SK-N-SH (cell line): ENCODE measurements at regions not wholly inside any gene's neighbourhood (a gene's known extent, or its start where the extent isn't known, plus 50 kb on each side); places are given as distances from the start of the nearest gene placed in this dataset.

Source experiments
- CTCF ChIA-PET: fragments of 300-600, 350-600 bp; formaldehyde crosslinking; extraction: SDS; loops from one replicate; lab custom pipeline; 2021; lab: Yijun Ruan, JAX
- POLR2A ChIA-PET: fragments of 350-600 bp; sonication (Branson Sonifier 250); formaldehyde crosslinking; extraction: SDS; loops from one replicate; lab custom pipeline; 2020; ENCODE audit warnings: antibody characterized with exemption, inconsistent platforms; lab: Yijun Ruan, JAX
- DNase-seq: peaks from one replicate; pipeline ENCODE4 v3.0.0; 2012
- H2AFZ ChIP-seq: fragments of 200-600 bp; sonication (generic); 2 replicates; pipeline ENCODE4 v1.8.1; 2016; ENCODE audit warnings: antibody characterized with exemption, mild to moderate bottlenecking, low read depth
- H3F3A ChIP-seq: fragments of 200-600 bp; sonication (generic); replicated peaks from 2 replicates; pipeline ENCODE3; 2016; ENCODE audit warnings: antibody characterized with exemption, mild to moderate bottlenecking; ENCODE audit not compliant: insufficient read depth
- H3K27ac ChIP-seq, 2 experiments: fragments of 200-500 bp in 1 of 2; fragments of 200-600 bp in 1 of 2; sonication (Bioruptor generic) in 1 of 2; sonication (generic), shearing (Covaris generic) in 1 of 2; 2 replicates each; pipeline versions ENCODE4 v1.5.1 to v1.6.1; 2014 to 2016; ENCODE audit warnings: low read depth in 2 of 2, inconsistent platforms in 1 of 2, low read length in 1 of 2, mild to moderate bottlenecking in 1 of 2, mixed read lengths in 1 of 2
- H3K27me3 ChIP-seq: fragments of 200-600 bp; sonication (generic), shearing (Covaris generic); 2 replicates; pipeline ENCODE4 v1.6.1; 2016; ENCODE audit warnings: mixed run types; ENCODE audit not compliant: insufficient read depth
- H3K36me3 ChIP-seq, 2 experiments: fragments of 200-500 bp in 1 of 2; fragments of 200-600 bp in 1 of 2; sonication (Bioruptor generic) in 1 of 2; sonication (generic) in 1 of 2; replicated peaks in 1 of 2; 2 replicates each; pipeline versions ENCODE3 to v1.5.1; 2014 to 2016; ENCODE audit warnings: low read length in 1 of 2, mild to moderate bottlenecking in 1 of 2; ENCODE audit not compliant: insufficient read depth in 2 of 2, control insufficient read depth in 1 of 2
- H3K4me1 ChIP-seq, 2 experiments: fragments of 200-500 bp in 1 of 2; fragments of 200-600 bp in 1 of 2; sonication (Bioruptor generic) in 1 of 2; sonication (generic), shearing (Covaris generic) in 1 of 2; 2 replicates each; pipeline versions ENCODE4 v1.5.1 to v1.6.1; 2014 to 2016; ENCODE audit warnings: low read depth in 1 of 2, low read length in 1 of 2, mixed run types in 1 of 2; ENCODE audit not compliant: insufficient read depth in 2 of 2, control insufficient read depth in 1 of 2
- H3K4me2 ChIP-seq: fragments of 200-600 bp; sonication (generic), shearing (Covaris generic); 2 replicates; pipeline ENCODE4 v1.6.1; 2017; ENCODE audit warnings: mixed run types
- H3K4me3 ChIP-seq, 2 experiments: fragments of 200-500 bp in 1 of 2; fragments of 200-600 bp in 1 of 2; sonication (Bioruptor generic) in 1 of 2; sonication (generic), shearing (Covaris generic) in 1 of 2; 2 replicates each; pipeline versions ENCODE4 v1.5.1 to v1.8.1; 2014 to 2016; ENCODE audit warnings: low read depth in 2 of 2, inconsistent platforms in 1 of 2, low read length in 1 of 2, mild to moderate bottlenecking in 1 of 2, mixed read lengths in 1 of 2, moderate library complexity in 1 of 2
- H3K79me2 ChIP-seq: fragments of 200-600 bp; sonication (generic); 2 replicates; pipeline ENCODE4 v1.8.1; 2017; ENCODE audit warnings: mild to moderate bottlenecking; ENCODE audit not compliant: insufficient read depth
- H3K9ac ChIP-seq: fragments of 200-600 bp; sonication (generic); 2 replicates; pipeline ENCODE4 v1.6.1; 2017; ENCODE audit warnings: mixed run types
- H3K9me2 ChIP-seq: fragments of 200-600 bp; sonication (generic); 2 replicates; pipeline ENCODE4 v1.6.1; 2017; ENCODE audit warnings: mixed run types
- H3K9me3 ChIP-seq: fragments of 200-600 bp; sonication (generic); 2 replicates; pipeline ENCODE4 v1.6.1; 2017; ENCODE audit warnings: mixed run types, mild to moderate bottlenecking, moderate library complexity
- H4K20me1 ChIP-seq: fragments of 200-600 bp; sonication (generic); 2 replicates; pipeline ENCODE4 v1.6.1; 2017; ENCODE audit warnings: mild to moderate bottlenecking, mixed run types; ENCODE audit not compliant: insufficient read depth
- CHD2 ChIP-seq: fragments of 150-350 bp; IDR thresholded peaks from 2 replicates; pipeline ENCODE4 v1.6.1; 2018; ENCODE audit warnings: low read length; ENCODE audit not compliant: partially characterized antibody
- EP300 ChIP-seq, 2 experiments: IDR thresholded peaks; 2 replicates each; pipeline versions ENCODE4 v1.4.0 to v1.6.1; 2012; ENCODE audit warnings: borderline replicate concordance in 1 of 2, low read depth in 1 of 2, low read length in 1 of 2
- FOXM1 ChIP-seq: IDR thresholded peaks from 2 replicates; pipeline ENCODE4 v1.4.0; 2012; ENCODE audit warnings: low read depth, mild to moderate bottlenecking
- GABPA ChIP-seq: IDR thresholded peaks from 2 replicates; pipeline ENCODE4 v1.4.0; 2012; ENCODE audit warnings: low read depth, mild to moderate bottlenecking
- GATA2 ChIP-seq: sonication (generic); formaldehyde crosslinking; IDR thresholded peaks from 2 replicates; pipeline ENCODE4 v1.5.0; 2020; ENCODE audit warnings: mild to moderate bottlenecking, missing genetic modification reagents
- JUND ChIP-seq: IDR thresholded peaks from 2 replicates; pipeline ENCODE4 v1.4.0; 2012
- MXI1 ChIP-seq: IDR thresholded peaks from 2 replicates; pipeline ENCODE4 v1.6.1; 2012; ENCODE audit warnings: mild to moderate bottlenecking, low read depth, low read length, improper control_type of control experiment
- NFIC ChIP-seq: IDR thresholded peaks from 2 replicates; pipeline ENCODE4 v1.4.0; 2012; ENCODE audit warnings: borderline replicate concordance
- POLR2AphosphoS5 ChIP-seq: IDR thresholded peaks from 2 replicates; pipeline ENCODE4 v1.6.1; 2012; ENCODE audit warnings: low read depth, low read length
- RAD21 ChIP-seq: IDR thresholded peaks from 2 replicates; pipeline ENCODE4 v1.6.1; 2012; ENCODE audit warnings: mild to moderate bottlenecking, low read length
- RCOR1 ChIP-seq: fragments of 150-350 bp; IDR thresholded peaks from 2 replicates; pipeline ENCODE4 v1.6.1; 2017; ENCODE audit warnings: antibody characterized with exemption, low read length
- SMC3 ChIP-seq: IDR thresholded peaks from 2 replicates; pipeline ENCODE4 v1.6.1; 2012; ENCODE audit warnings: low read depth, low read length, improper control_type of control experiment
- TAF1 ChIP-seq: IDR thresholded peaks from 2 replicates; pipeline ENCODE4 v1.6.1; 2012; ENCODE audit warnings: low read depth, mild to moderate bottlenecking, low read length, moderate library complexity, borderline replicate concordance
- YY1 ChIP-seq: IDR thresholded peaks from 2 replicates; pipeline ENCODE4 v1.4.0; 2012; ENCODE audit warnings: low read depth, mild to moderate bottlenecking
- WGBS: methylation state at CpG from one replicate; pipeline ENCODE4 v1.1.6; 2017; ENCODE audit warnings: low lambda C conversion rate; 5-methylcytosine and 5-hydroxymethylcytosine counted together
- TF ChIP-seq, protein P1 (sequence below): fragments of 200-600 bp; sonication (generic); IDR thresholded peaks from 2 replicates; pipeline ENCODE4 v1.6.1; 2017; ENCODE audit warnings: antibody characterized with exemption, mild to moderate bottlenecking, moderate library complexity
- TF ChIP-seq, protein P2 (sequence below): fragments of 150-350 bp; IDR thresholded peaks from 2 replicates; pipeline ENCODE4 v1.6.1; 2017; ENCODE audit warnings: antibody characterized with exemption, low read length, low read depth, borderline replicate concordance
- TF ChIP-seq, protein P3 (sequence below): IDR thresholded peaks from 2 replicates; pipeline ENCODE4 v1.4.0; 2012; ENCODE audit warnings: low read depth
- TF ChIP-seq, protein P4 (sequence below): IDR thresholded peaks from 2 replicates; pipeline ENCODE4 v1.4.0; 2012; ENCODE audit warnings: low read depth, borderline replicate concordance

DNA sequence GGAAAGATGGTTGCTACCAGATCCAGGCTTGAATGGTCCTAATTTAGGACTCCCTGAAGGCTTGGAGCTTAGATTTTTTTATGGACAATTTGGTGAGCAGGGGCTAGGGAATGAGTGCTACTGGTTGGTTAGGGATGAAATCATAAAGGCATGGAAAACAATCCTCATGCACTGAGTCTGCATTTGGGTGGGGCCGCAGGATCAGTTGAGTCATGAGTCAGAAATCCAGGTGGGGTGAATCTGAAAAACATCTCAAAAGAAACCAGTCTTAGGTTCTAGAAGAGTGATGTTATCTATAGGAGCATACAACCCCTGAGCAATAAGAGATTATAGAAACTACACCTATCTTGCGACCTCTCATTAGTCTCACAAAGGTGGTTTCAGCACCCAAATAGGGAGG, 300.0 kb downstream of the KIF4B start (continued):
- TF ChIP-seq CHD2 (no peak), JUND (no peak), MXI1 (no peak)

DNA sequence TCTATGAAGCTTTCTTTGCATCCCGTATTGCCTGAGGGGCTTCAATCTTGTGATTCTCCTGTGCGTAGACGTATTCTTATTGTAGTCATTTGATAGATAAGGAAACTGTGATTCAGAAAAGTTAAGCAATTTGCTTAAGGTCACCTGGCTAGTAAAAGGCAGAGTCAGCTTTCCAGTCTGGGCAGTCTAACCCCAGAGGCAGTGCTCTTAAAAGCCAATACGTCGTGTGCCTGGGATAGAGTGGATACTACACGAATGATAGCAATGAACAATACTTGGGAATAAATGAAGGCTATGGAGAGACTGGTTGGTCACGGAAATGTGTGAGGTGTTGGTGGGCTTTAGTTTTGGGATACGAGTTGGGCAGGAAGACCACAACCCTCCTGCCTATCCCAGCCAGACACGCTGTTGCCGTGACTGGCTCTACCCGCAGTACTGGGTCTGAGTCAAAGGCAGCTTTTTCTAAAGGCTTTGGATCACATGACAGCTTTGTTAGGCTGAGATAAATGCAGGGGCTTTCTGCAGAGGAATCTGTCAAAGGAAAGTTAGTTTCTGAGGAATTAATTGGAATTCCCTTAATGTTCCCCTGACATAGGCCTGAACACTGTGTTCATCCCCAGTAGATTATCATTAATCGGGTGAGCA, 302.6 kb downstream of the KIF4B start:
- H3K4me1 ChIP-seq: no peaks in the 10 kb centered on the region
- ChIA-PET POLR2A (no interaction called here), CTCF (interaction anchor here (0.6 to 1.5 kb wide), 4 partner anchors 10 to 130 kb away, joined by 3 read pairs; no protein-coding TSS in a partner anchor)
- no peak for DNase-seq
- TF ChIP-seq CHD2: no peak
- no peak for TF ChIP-seq YY1
- TF ChIP-seq, protein P1, sequence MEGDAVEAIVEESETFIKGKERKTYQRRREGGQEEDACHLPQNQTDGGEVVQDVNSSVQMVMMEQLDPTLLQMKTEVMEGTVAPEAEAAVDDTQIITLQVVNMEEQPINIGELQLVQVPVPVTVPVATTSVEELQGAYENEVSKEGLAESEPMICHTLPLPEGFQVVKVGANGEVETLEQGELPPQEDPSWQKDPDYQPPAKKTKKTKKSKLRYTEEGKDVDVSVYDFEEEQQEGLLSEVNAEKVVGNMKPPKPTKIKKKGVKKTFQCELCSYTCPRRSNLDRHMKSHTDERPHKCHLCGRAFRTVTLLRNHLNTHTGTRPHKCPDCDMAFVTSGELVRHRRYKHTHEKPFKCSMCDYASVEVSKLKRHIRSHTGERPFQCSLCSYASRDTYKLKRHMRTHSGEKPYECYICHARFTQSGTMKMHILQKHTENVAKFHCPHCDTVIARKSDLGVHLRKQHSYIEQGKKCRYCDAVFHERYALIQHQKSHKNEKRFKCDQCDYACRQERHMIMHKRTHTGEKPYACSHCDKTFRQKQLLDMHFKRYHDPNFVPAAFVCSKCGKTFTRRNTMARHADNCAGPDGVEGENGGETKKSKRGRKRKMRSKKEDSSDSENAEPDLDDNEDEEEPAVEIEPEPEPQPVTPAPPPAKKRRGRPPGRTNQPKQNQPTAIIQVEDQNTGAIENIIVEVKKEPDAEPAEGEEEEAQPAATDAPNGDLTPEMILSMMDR: no peak
- TF ChIP-seq GATA2 (CRISPR knock-in tag): no peak
- TF ChIP-seq, protein P2, sequence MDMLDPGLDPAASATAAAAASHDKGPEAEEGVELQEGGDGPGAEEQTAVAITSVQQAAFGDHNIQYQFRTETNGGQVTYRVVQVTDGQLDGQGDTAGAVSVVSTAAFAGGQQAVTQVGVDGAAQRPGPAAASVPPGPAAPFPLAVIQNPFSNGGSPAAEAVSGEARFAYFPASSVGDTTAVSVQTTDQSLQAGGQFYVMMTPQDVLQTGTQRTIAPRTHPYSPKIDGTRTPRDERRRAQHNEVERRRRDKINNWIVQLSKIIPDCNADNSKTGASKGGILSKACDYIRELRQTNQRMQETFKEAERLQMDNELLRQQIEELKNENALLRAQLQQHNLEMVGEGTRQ: no peak
- H3K4me3 ChIP-seq: no peak overlapping the region
- H3K9me2 ChIP-seq: no peaks in the 10 kb centered on the region
- no peak overlapping the region for H3K27ac ChIP-seq
- 36% methylated on average over 11 of the region's 12 CpGs for WGBS
- no peaks in the 10 kb centered on the region for H3K9me3 ChIP-seq
- H3K79me2 ChIP-seq: no peaks in the 10 kb centered on the region
- H3K4me2 ChIP-seq: no peak overlapping the region
- H2AFZ ChIP-seq: no peak overlapping the region
- H3K27me3 ChIP-seq: no peaks in the 10 kb centered on the region
- H3F3A ChIP-seq: no peaks in the 10 kb centered on the region
- no peaks in the 10 kb centered on the region for H3K36me3 ChIP-seq
- no peaks in the 10 kb centered on the region for H4K20me1 ChIP-seq
- no peak overlapping the region for H3K9ac ChIP-seq

DNA sequence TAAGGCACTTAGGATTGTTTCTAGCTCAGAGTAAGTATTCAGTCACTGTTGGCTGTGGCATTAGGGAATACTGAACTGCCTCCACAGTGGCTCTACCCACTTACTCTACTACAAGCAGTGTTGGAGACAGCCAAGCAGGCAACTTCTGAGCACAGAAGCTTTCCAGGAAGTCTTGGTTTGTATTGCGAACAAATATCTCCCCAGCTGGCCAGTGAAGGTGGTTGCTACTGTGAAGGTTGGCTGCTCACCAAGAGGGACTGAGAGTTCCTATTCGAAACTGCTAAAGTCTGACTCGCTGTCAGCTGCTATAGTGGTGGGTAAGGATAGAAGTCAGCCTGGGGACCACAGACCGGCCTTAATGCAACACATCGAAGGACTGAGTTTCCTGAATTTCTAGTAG, 319.1 kb downstream of the KIF4B start:
- no peak overlapping the region for H3K9ac ChIP-seq
- ChIA-PET CTCF (no interaction called here), POLR2A (no interaction called here)
- H3K4me1 ChIP-seq: no peaks in the 10 kb centered on the region; a peak in 1 of 4 replicates
- 47% methylated on average over 5 of the region's 5 CpGs for WGBS
- H3K9me3 ChIP-seq: no peaks in the 10 kb centered on the region
- H3F3A ChIP-seq: no peaks in the 10 kb centered on the region
- no peak for DNase-seq
- no peak overlapping the region for H2AFZ ChIP-seq
- H3K4me2 ChIP-seq: no peak overlapping the region
- H3K79me2 ChIP-seq: no peaks in the 10 kb centered on the region
- H4K20me1 ChIP-seq: no peaks in the 10 kb centered on the region
- H3K36me3 ChIP-seq: no peaks in the 10 kb centered on the region
- H3K27ac ChIP-seq: no peak overlapping the region
- H3K4me3 ChIP-seq: no peak overlapping the region
- H3K27me3 ChIP-seq: no peaks in the 10 kb centered on the region
- H3K9me2 ChIP-seq: no peaks in the 10 kb centered on the region
- no peak for TF ChIP-seq FOXM1
- TF ChIP-seq, protein P1: no peak
- TF ChIP-seq, protein P3, sequence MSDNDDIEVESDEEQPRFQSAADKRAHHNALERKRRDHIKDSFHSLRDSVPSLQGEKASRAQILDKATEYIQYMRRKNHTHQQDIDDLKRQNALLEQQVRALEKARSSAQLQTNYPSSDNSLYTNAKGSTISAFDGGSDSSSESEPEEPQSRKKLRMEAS: no peak
- TF ChIP-seq, protein P2: no peak
- TF ChIP-seq POLR2AphosphoS5: no peak
- no peak for TF ChIP-seq NFIC
- TF ChIP-seq, protein P4, sequence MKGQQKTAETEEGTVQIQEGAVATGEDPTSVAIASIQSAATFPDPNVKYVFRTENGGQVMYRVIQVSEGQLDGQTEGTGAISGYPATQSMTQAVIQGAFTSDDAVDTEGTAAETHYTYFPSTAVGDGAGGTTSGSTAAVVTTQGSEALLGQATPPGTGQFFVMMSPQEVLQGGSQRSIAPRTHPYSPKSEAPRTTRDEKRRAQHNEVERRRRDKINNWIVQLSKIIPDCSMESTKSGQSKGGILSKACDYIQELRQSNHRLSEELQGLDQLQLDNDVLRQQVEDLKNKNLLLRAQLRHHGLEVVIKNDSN: no peak
- TF ChIP-seq GATA2 (CRISPR knock-in tag): no peak
- no peak for TF ChIP-seq RAD21
- no peak for TF ChIP-seq EP300 (IDR thresholded peaks at IDR 0.05; ENCODE audit: borderline replicate concordance in 1 of 2, low read depth in 1 of 2, low read length in 1 of 2)
- TF ChIP-seq RCOR1: no peak
- no peak for TF ChIP-seq TAF1
- no peak for TF ChIP-seq GABPA
- TF ChIP-seq SMC3: no peak
